ENCODE measurements at regions not wholly inside any gene's neighbourhood (a gene's known extent, or its start where the extent isn't known, plus 50 kb on each side); places are given as distances from the start of the nearest gene placed in this dataset.

GRCh38 chr18:52163478-52163877 is 176.5 kb upstream of the DCC start:
- TF ChIP-seq POLR2A (IDR thresholded peaks at IDR 0.05) (no peak), POLR2AphosphoS5 (IDR thresholded peaks at IDR 0.05; ENCODE audit: insufficient read depth in 1 of 2, low read depth in 1 of 2) (no peak)
- TF ChIP-seq, protein P1, sequence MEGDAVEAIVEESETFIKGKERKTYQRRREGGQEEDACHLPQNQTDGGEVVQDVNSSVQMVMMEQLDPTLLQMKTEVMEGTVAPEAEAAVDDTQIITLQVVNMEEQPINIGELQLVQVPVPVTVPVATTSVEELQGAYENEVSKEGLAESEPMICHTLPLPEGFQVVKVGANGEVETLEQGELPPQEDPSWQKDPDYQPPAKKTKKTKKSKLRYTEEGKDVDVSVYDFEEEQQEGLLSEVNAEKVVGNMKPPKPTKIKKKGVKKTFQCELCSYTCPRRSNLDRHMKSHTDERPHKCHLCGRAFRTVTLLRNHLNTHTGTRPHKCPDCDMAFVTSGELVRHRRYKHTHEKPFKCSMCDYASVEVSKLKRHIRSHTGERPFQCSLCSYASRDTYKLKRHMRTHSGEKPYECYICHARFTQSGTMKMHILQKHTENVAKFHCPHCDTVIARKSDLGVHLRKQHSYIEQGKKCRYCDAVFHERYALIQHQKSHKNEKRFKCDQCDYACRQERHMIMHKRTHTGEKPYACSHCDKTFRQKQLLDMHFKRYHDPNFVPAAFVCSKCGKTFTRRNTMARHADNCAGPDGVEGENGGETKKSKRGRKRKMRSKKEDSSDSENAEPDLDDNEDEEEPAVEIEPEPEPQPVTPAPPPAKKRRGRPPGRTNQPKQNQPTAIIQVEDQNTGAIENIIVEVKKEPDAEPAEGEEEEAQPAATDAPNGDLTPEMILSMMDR (IDR thresholded peaks at IDR 0.05): no peak

All from vagina (tissue), 2 donors.